ENCODE measurements at regions not wholly inside any gene's neighbourhood (a gene's known extent, or its start where the extent isn't known, plus 50 kb on each side); places are given as distances from the start of the nearest gene placed in this dataset.

DNA sequence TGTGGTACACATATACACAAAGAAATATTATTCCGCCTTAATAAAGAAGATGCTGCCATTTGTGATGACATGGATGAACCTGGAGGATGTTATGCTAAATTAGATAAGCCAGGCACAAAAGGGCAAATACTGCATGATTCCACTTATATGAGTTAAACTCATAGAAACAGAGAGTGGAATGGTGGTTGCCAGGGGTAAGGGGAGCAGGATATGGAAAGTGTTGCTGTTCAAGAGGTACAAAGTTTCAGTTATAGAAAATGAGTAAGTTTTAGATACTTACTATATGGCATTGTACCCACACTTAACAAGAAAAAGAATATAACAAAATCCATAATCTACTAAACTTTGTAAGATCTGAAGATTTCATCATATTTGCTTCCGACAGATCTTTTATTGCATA is 252.2 kb downstream of the SYK start:
- ATAC-seq = no peak
- 89 to 100% methylated on average over 2 of the region's 2 CpGs for WGBS, 2 donors (ENCODE audit: low coverage in 1 of 2)
- H3K9me3 ChIP-seq = no peaks in the 10 kb centered on the region
- H3K4me1 ChIP-seq = no peaks in the 10 kb centered on the region
- no peaks in the 10 kb centered on the region for H3K27me3 ChIP-seq
- no peak overlapping the region for H3K27ac ChIP-seq
- no peak for TF ChIP-seq POLR2AphosphoS5 (IDR thresholded peaks at IDR 0.05)
- TF ChIP-seq, protein P1, sequence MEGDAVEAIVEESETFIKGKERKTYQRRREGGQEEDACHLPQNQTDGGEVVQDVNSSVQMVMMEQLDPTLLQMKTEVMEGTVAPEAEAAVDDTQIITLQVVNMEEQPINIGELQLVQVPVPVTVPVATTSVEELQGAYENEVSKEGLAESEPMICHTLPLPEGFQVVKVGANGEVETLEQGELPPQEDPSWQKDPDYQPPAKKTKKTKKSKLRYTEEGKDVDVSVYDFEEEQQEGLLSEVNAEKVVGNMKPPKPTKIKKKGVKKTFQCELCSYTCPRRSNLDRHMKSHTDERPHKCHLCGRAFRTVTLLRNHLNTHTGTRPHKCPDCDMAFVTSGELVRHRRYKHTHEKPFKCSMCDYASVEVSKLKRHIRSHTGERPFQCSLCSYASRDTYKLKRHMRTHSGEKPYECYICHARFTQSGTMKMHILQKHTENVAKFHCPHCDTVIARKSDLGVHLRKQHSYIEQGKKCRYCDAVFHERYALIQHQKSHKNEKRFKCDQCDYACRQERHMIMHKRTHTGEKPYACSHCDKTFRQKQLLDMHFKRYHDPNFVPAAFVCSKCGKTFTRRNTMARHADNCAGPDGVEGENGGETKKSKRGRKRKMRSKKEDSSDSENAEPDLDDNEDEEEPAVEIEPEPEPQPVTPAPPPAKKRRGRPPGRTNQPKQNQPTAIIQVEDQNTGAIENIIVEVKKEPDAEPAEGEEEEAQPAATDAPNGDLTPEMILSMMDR (IDR thresholded peaks at IDR 0.05) = no peak
- TF ChIP-seq EP300 (IDR thresholded peaks at IDR 0.05) = no peak
- no peak for TF ChIP-seq POLR2A (IDR thresholded peaks at IDR 0.05)
- no peaks in the 10 kb centered on the region for H3K36me3 ChIP-seq
- no peak overlapping the region for H3K4me3 ChIP-seq

DNA sequence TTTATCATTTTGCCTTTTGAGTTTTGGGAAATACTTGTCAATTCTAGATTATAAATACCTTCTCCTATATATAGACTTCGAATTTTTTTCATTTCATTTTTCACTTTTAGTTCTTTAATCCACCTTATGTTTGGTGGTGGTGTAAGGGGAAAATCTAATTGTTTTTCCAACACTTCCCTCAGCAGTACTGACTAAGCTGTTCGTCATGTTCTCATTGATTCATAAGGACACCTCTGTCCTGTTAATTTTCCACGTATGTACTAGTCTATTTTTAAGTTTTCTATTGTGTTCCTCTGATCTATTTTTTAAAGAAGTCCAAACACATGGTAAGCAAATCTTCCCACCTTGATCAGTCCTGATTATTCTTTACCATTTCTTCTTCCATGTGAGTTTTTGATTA is 254.2 kb downstream of the SYK start:
- TF ChIP-seq EP300 (IDR thresholded peaks at IDR 0.05) = no peak
- no peak for TF ChIP-seq POLR2A (IDR thresholded peaks at IDR 0.05)
- no peak for TF ChIP-seq POLR2AphosphoS5 (IDR thresholded peaks at IDR 0.05)
- TF ChIP-seq, protein P1 (IDR thresholded peaks at IDR 0.05) = no peak
- 57 to 77% methylated on average over 2 to 3 of the region's 3 CpGs for WGBS, 2 donors (ENCODE audit: low coverage in 1 of 2)

GRCh38 chr9:91056486-91056885 is 254.9 kb downstream of the SYK start:
- Histone ChIP-seq H3K4me1 (peaks cover 0 to 6% (median 4%) of the 10 kb centered on the region in 3 donors), H3K9me3 (no peaks in the 10 kb centered on the region), H3K4me3 (no peak overlapping the region), H3K27me3 (no peaks in the 10 kb centered on the region), H3K36me3 (no peaks in the 10 kb centered on the region), H3K27ac (no peak overlapping the region)
- WGBS, 2 donors (ENCODE audit: low coverage in 1 of 2) = 76% methylated on average over 4 of the region's 4 CpGs
- no peak for TF ChIP-seq POLR2A (IDR thresholded peaks at IDR 0.05)
- no peak for TF ChIP-seq EP300 (IDR thresholded peaks at IDR 0.05)
- TF ChIP-seq, protein P1 (IDR thresholded peaks at IDR 0.05) = no peak
- no peak for TF ChIP-seq POLR2AphosphoS5 (IDR thresholded peaks at IDR 0.05)
- no peak for ATAC-seq

More for the DNA sequence above, 254.2 kb downstream of the SYK start:
- Histone ChIP-seq H3K4me3 (no peak overlapping the region), H3K9me3 (no peaks in the 10 kb centered on the region), H3K36me3 (no peaks in the 10 kb centered on the region), H3K27me3 (no peaks in the 10 kb centered on the region), H3K4me1 (peaks cover 0 to 3% (median 0%) of the 10 kb centered on the region in 3 donors), H3K27ac (no peak overlapping the region)
- no peak for ATAC-seq

DNA sequence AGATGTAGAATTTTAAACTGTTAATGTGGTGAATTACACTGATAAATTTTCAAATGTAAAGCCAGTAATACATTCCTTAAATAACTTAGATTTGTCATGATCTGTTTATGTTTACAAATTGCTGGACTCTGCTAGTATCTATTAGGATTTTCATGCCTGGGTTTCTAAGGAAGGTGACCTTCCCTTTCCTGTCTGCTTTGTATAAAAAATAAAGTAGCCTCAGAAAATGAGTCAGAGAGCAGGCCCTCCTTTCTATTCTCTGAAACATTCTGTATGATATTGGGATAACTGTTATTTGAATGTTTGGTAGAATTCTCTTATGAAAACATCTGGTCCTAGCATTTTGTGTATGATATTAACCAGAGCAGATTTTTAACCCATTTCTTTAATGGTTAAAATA is 255.3 kb downstream of the SYK start:
- no peaks in the 10 kb centered on the region for H3K27me3 ChIP-seq
- H3K9me3 ChIP-seq = no peaks in the 10 kb centered on the region
- no peaks in the 10 kb centered on the region for H3K36me3 ChIP-seq
- TF ChIP-seq, protein P1 (IDR thresholded peaks at IDR 0.05) = no peak
- TF ChIP-seq EP300 (IDR thresholded peaks at IDR 0.05) (no peak), POLR2AphosphoS5 (IDR thresholded peaks at IDR 0.05) (no peak), POLR2A (IDR thresholded peaks at IDR 0.05) (no peak)
- ATAC-seq = no peak
- H3K4me1 ChIP-seq = peaks cover 0 to 10% (median 4%) of the 10 kb centered on the region in 3 donors
- H3K4me3 ChIP-seq = no peak overlapping the region
- no peak overlapping the region for H3K27ac ChIP-seq

DNA sequence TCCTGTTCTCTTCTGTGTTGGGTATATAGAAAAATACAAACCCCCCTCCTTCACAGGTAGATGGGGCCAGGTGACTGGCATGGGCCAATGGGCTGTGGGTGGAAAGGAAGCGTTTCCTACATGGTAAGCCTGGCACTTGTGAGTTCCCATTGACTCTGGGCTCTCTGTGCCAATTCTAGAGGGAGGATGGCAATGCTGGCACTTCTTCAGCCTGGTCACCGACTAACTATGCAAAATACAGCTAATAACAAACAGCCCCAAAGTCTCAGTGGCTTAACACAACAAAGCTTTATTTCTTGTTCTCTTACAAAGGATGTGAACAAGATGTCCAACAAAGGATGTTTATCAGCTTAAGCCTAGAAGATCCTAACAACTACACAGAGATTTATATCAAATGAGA is 258.1 kb downstream of the SYK start:
- peak overlapping the region in 1 of 4 donors; percentile 1 for H3K27ac ChIP-seq
- 67% methylated on average over 1 of the region's 2 CpGs; no CpG with 5 or more reads in 1 of the 2 donors for WGBS, 2 donors (ENCODE audit: low coverage in 1 of 2)

More for the DNA sequence above, 258.1 kb downstream of the SYK start:
- no peak for TF ChIP-seq EP300 (IDR thresholded peaks at IDR 0.05)
- no peak for TF ChIP-seq POLR2AphosphoS5 (IDR thresholded peaks at IDR 0.05)
- no peak for ATAC-seq
- Histone ChIP-seq H3K36me3 (no peaks in the 10 kb centered on the region), H3K4me1 (peaks cover 0 to 11% (median 4%) of the 10 kb centered on the region in 3 donors), H3K27me3 (no peaks in the 10 kb centered on the region), H3K9me3 (no peaks in the 10 kb centered on the region), H3K4me3 (no peak overlapping the region)
